HG03378 (cell line): ENCODE measurements at regions not wholly inside any gene's neighbourhood (a gene's known extent, or its start where the extent isn't known, plus 50 kb on each side); places are given as distances from the start of the nearest gene placed in this dataset.

Experiments used
- ATAC-seq: cut with Tn5 transposase; IDR thresholded peaks from one replicate; pipeline ENCODE4 v1.9.1; 2021; ENCODE audit warnings: mild to moderate bottlenecking, moderate library complexity; ENCODE audit not compliant: unreplicated experiment

DNA sequence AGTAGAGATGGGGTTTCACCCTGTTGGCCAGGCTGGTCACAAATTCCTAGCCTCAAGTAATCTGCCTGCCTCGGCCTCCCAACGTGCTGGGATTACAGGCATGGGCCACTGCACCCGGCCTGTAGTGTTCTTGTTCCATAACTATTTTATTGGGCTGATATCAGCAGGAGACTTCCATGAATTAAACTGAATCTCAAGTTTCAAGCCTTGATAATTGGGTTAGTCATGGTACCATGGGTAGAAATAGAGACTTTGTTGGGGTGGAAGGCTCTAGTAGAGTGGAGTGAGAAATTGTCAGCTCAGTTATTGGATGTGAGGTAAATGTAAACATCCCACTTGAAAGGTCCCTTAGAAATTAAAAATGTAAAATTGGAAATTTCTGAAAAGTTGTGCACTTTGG lies 419.1 kb downstream of the ADGRL2 start:
- no peak for ATAC-seq

- no peak for ATAC-seq
Measured at GRCh38 chr1:82218846-82219245, 418.1 kb downstream of the ADGRL2 start.

GRCh38 chr1:82215853-82216175 lies 415.1 kb downstream of the ADGRL2 start:
- no peak for ATAC-seq

DNA sequence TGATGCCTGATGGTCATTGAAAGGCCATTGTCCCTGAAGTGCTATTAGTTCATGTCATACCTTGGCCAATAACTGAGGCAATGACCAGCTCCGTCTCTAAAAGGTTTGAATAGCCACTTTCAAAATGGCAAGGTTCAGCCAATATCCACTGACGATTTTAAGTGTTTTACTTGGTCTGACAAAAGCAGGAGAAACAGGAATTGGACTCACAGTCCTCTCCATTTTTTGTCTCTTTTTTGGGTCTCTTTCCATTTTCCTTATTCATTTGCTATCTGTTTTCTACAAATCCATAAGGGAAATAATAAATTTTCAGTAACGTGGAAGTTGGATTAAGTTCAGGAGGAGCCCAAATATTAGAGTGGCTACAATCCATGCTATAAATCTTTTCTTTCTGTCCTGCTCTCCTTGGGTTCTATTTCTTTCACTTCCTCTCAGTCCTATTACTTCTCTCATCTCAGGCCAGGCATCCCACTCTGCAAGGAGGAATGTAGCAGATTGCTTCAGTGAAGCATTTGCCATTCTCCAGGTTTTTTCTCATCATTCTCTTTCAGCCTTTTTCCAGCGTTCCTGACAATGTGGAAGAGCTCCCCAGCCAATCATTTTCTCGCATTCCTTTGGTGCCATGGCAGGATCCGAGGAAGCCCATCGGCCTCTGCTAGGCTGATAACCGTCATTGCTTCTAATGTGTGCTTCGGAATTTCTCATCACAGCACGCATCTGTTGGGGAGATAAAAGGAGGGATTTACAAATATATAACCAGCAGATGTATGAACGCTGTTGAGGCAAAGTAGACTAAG lies 414.5 kb downstream of the ADGRL2 start:
- ATAC-seq: no peak

GRCh38 chr1:82214606-82215005 lies 413.9 kb downstream of the ADGRL2 start:
- ATAC-seq: no peak

DNA sequence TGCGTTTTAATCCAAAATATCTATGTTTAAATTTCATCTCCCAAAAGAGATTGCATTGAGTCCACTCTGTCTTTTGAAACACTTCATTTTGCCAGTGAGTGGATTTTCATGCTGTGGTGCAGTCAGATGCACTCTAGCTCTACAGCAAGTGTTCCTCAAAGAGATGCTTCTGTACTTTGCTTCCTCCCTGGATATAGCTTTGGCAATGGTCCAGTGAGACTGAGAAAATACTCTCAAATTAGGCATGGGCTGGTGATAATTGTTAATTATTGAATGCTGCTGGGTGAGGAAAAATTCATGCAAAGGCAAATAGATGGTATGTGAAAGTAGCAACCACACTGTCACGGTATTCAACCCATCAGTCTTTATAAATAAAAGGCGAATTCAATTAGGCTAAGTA lies 396.9 kb downstream of the ADGRL2 start:
- no peak for ATAC-seq

DNA sequence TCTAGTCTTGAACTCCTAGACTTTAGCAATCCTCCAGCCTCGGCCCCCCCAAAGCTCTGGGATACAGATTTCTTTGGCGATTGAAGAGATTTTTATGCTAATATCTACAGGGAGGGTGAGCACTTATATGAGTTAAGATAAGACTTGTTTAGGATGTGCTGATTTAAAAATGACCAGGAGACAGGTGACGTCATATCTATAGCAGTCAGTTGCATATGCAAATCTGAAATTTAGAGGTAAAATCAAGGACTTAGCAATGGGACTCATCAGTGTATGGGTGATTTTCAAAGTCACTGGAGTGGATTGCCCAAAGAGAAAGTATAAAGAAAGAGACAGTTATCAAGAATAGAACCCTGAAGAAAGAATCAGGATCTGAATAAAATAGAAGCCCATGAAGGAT lies 394.5 kb downstream of the ADGRL2 start:
- no peak for ATAC-seq

DNA sequence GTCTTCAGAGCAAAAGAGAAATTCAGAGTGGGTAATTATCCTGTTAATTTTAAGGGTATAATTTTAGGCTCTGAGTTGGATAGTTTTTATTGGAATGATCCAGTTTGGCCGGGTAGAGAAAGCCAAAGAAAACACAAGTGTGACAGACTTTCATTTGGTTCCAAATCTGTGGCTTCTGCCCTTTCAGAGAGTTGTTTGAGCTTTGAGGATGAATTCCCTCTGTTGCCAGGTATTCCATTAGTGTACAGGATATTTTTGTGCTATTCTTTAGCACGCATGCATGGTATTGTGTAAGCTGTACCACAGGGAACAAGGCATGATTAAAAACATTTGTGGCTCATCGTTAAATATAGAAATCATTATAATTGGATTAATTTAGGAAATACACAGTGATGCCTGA lies 384.4 kb downstream of the ADGRL2 start:
- ATAC-seq: no peak

DNA sequence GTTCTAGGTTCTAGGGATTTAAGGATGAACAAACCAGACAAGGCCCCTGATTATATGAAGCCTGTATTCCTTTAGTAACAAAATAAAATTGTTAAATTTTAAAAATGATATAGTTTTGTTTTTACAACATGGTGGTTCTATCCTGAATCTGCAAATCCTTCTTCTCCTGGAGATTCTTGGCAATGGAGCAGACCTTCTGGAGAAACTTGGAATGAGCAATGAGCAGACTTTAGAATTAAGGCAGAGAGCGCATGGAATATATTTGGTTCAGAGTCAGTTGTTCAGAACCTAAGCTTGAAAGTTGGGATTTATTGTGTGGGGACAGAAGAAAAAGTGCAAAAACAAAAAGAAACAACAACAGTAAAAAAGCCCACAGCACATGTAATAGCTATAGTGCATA lies 381.1 kb downstream of the ADGRL2 start:
- ATAC-seq: no peak

GRCh38 chr1:82179131-82179530 lies 378.4 kb downstream of the ADGRL2 start:
- no peak for ATAC-seq

DNA sequence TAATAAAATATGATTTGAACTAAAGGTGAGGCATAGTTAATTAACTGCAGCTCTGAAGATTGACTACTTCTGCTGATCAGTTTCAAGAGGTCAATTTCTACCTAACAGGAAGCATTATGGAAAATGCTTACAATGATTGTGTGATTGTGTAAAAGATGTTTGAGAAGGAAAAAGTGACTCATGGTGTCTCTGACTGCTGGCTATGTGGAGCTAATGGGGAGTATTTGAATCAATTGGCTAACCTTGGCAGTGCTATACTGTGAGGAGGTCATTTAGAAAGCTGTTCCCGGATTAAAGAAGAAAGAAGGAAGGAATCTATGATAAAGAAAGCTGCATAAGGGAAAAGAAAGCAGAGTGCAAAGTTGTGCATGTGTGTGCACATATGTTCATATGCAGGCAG lies 376.5 kb downstream of the ADGRL2 start:
- ATAC-seq: no peak

GRCh38 chr1:82171955-82172354 lies 371.2 kb downstream of the ADGRL2 start:
- no peak for ATAC-seq

GRCh38 chr1:82168482-82168881 lies 367.7 kb downstream of the ADGRL2 start:
- no peak for ATAC-seq

DNA sequence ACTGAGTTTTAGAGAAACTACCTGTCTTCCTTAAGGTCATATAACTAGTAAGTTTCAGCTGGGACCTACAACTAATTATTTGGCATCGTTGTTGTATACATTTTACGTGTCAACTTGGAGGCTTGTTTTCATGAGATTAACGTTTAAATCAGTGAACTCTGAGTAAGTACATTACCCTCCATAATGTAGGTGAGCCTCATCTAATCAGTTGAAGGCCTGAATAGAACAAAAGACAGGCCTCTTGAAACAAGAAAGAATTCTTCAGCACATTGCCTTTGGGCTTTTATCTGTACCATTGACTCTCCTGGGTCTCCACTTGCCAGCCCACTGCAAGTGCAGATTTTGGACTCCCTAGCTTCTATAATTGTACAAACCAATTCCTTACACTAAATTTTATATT lies 364.6 kb downstream of the ADGRL2 start:
- ATAC-seq: no peak

- no peak for ATAC-seq
Measured at GRCh38 chr1:82162486-82163420, 362.0 kb downstream of the ADGRL2 start.

GRCh38 chr1:82161700-82162141 lies 361.0 kb downstream of the ADGRL2 start:
- ATAC-seq: no peak

DNA sequence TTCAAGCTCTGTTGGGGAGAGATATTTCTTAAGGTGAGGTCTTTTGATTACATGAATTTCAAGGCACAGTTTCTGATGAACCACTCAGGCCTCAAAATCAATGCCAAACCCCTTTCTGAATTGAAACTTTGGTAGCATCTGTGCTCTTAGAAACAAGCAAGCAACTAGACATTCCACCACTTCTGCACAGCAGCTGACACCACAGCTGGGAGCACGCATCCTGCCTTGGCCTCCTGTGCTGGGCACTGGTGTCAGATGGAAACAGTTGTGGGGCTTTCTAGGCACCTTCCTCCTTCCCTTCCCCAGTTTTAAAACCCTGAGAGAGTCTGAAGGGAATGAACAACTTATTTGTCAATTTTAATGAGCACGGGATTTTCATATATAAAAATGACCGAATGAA lies 360.2 kb downstream of the ADGRL2 start:
- no peak for ATAC-seq

GRCh38 chr1:82160036-82160435 lies 359.3 kb downstream of the ADGRL2 start:
- ATAC-seq: no peak

- ATAC-seq: no peak
Measured at GRCh38 chr1:82158981-82159380, 358.2 kb downstream of the ADGRL2 start.

DNA sequence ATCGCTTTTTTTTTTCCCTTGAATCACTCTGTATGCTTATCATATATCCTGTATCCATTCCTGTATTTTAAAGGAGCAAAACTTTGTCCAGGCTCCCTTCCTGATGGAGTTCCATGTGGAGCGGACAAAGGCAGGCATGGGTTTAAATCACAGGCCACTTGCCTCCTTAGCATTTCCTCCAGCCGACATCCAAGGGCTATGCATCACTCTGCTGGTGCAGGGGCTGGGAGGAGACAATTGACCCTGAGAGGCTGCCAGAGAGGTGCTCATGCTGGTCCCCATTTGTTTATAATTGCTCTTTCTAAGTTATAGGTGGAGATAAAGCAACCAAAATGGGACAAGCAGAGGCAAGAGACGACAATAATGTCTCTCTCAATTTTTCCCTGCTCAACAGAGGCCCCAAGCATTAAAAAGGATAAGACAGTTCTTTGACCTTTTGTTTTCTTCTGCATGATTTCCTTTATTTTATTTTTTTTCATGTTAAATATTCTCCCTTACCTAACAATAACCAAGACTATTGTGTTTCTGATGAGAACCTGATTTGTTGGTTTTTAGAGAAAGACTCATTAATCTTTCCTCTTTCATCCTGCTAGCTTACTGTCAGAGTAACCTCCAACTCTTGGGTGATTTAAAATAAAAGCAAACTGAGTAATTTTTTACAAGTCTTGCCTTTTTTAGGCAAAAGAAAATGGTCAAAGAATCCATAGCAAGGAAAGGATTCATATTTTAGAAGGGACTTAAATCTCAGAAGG lies 353.7 kb downstream of the ADGRL2 start:
- no peak for ATAC-seq

DNA sequence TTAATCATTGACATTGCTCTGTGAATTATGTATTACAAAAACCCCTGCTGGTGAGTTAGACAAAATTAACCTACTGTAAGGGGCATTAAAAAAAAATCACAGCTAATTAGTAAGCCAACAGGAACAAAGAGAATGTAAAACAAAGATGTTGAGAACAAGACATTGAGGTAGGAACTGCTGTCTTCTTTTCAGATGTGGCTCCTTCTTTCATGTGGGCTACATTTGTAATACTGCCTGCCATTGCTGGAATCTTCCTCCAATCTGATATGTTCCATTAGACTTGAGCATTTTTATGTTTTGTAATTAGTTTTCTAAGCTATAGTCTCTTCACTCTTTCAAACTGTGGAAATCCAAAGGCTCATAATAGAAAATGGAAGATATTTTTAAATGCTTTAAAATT lies 353.0 kb downstream of the ADGRL2 start:
- no peak for ATAC-seq

DNA sequence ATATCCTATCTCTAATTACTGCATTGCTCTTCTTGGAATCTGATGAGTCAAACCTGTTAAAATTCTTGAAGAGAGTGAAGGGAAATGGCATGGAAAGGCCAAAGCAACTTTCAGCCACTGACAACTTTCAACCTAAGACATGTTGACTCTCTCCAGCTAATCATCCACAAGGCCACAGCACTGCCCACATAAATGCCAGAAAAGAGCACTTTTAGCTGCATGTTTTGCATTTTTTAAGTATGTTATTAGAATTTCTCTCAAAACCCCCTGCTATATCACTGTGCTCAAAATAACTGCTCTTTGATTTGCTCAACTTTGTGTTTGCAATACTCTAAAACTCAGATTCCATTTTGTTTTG lies 352.5 kb downstream of the ADGRL2 start:
- no peak for ATAC-seq
